ENCODE measurements at regions not wholly inside any gene's neighbourhood (a gene's known extent, or its start where the extent isn't known, plus 50 kb on each side); places are given as distances from the start of the nearest gene placed in this dataset.

DNA sequence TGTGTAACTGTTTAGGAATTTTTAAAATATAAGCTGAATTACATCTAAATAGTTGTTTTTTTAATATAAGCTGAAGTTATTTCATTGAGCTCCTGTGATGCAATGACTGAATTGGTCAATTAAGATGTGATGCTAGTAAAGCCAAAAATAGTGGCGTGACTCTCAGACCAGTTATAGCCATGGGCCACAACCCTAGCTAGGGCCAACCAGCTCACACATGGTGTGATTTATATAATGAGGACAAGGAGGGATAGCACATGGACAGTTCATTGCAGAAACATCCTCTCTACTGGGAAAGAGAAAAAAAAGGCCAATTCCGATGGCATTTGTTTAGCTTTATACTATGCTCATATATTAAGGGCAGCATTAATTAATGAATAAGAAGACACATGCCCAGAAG, 119.3 kb upstream of the PROX1 start:
- Mint-ChIP-seq H3K4me3 (no peak overlapping the region), H3K9me3 (peaks cover 2 to 10% (median 4%) of the 10 kb centered on the region in 7 donors), H3K4me1 (no peaks in the 10 kb centered on the region), H3K27ac (no peak overlapping the region), H3K36me3 (no peaks in the 10 kb centered on the region), H3K27me3 (ENCODE audit: low read depth in 3 of 3) (peaks cover 0 to 5% (median 0%) of the 10 kb centered on the region in 3 donors)
- no peaks in the 10 kb centered on the region for H3K27me3 ChIP-seq (ENCODE audit: control insufficient read depth in 2 of 2, insufficient read depth in 2 of 2, low read length in 2 of 2)
- no peaks in the 10 kb centered on the region for H4K20me1 ChIP-seq (ENCODE audit: insufficient read depth, low read length)
- DNase-seq: no peak
- no peaks in the 10 kb centered on the region for H3K79me2 ChIP-seq (ENCODE audit: insufficient read depth, low read length)
- TF ChIP-seq, protein P1, sequence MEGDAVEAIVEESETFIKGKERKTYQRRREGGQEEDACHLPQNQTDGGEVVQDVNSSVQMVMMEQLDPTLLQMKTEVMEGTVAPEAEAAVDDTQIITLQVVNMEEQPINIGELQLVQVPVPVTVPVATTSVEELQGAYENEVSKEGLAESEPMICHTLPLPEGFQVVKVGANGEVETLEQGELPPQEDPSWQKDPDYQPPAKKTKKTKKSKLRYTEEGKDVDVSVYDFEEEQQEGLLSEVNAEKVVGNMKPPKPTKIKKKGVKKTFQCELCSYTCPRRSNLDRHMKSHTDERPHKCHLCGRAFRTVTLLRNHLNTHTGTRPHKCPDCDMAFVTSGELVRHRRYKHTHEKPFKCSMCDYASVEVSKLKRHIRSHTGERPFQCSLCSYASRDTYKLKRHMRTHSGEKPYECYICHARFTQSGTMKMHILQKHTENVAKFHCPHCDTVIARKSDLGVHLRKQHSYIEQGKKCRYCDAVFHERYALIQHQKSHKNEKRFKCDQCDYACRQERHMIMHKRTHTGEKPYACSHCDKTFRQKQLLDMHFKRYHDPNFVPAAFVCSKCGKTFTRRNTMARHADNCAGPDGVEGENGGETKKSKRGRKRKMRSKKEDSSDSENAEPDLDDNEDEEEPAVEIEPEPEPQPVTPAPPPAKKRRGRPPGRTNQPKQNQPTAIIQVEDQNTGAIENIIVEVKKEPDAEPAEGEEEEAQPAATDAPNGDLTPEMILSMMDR (IDR thresholded peaks at IDR 0.05): no peak
- H3K4me1 ChIP-seq (ENCODE audit: control insufficient read depth in 1 of 2, insufficient read depth in 2 of 2, low read length in 2 of 2): no peaks in the 10 kb centered on the region
- H3K9me3 ChIP-seq (replicated peaks in 1 of 2; ENCODE audit: control insufficient read depth in 1 of 2, insufficient read depth in 1 of 2, low read length in 2 of 2): peaks cover 0 to 3% of the 10 kb centered on the region in 2 donors
- no CpG with 5 or more reads among the region's 2 CpGs for WGBS (ENCODE audit: insufficient coverage)
- no peak overlapping the region for H3K4me2 ChIP-seq (replicated peaks; ENCODE audit: extremely low read depth, low read length, poor library complexity, severe bottlenecking)
- no peak overlapping the region for H3K4me3 ChIP-seq (replicated peaks in 1 of 3; ENCODE audit: low read depth in 2 of 3, low read length in 3 of 3)
- H3K27ac ChIP-seq (ENCODE audit: low read depth in 1 of 2, low read length in 2 of 2): no peak overlapping the region
- no peaks in the 10 kb centered on the region for H3K36me3 ChIP-seq (replicated peaks in 1 of 2; ENCODE audit: control insufficient read depth in 1 of 2, insufficient read depth in 2 of 2, low read length in 2 of 2)
- H3K9ac ChIP-seq (ENCODE audit: insufficient read depth, low read length, poor library complexity, severe bottlenecking): no peak overlapping the region
- no peak overlapping the region for H2AFZ ChIP-seq (ENCODE audit: insufficient read depth, low read depth, low read length, poor library complexity, severe bottlenecking)
- intact Hi-C loops (cut with micrococcal nuclease): no loop called here

DNA sequence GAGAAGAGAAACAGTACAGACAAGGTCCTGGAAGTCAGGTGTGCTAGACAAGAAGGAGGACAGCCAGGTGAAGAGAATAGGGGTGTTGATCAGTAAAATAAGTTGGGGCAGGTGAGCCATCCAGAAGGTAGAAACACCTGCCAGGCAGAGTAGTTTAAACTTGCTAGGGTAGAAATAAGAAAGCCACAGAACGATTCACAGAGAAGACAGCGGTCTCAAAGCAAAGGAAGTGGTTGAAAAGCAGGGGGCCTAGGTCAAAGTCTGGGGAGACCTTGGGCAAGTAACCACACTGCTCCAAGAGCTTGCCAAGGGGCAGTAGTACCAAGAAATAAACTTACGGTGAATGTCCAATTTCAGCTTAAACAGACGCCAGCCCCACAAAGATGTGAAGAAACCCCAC, 116.6 kb upstream of the PROX1 start:
- Histone ChIP-seq H2AFZ (ENCODE audit: insufficient read depth, low read depth, low read length, poor library complexity, severe bottlenecking) (no peak overlapping the region), H3K4me1 (ENCODE audit: control insufficient read depth in 1 of 2, insufficient read depth in 2 of 2, low read length in 2 of 2) (no peaks in the 10 kb centered on the region), H4K20me1 (ENCODE audit: insufficient read depth, low read length) (no peaks in the 10 kb centered on the region), H3K9ac (ENCODE audit: insufficient read depth, low read length, poor library complexity, severe bottlenecking) (no peak overlapping the region), H3K4me3 (replicated peaks in 1 of 3; ENCODE audit: low read depth in 2 of 3, low read length in 3 of 3) (no peak overlapping the region), H3K27ac (ENCODE audit: low read depth in 1 of 2, low read length in 2 of 2) (no peak overlapping the region), H3K4me2 (replicated peaks; ENCODE audit: extremely low read depth, low read length, poor library complexity, severe bottlenecking) (no peak overlapping the region), H3K9me3 (replicated peaks in 1 of 2; ENCODE audit: control insufficient read depth in 1 of 2, insufficient read depth in 1 of 2, low read length in 2 of 2) (peaks cover 0 to 3% of the 10 kb centered on the region in 2 donors), H3K36me3 (replicated peaks in 1 of 2; ENCODE audit: control insufficient read depth in 1 of 2, insufficient read depth in 2 of 2, low read length in 2 of 2) (no peaks in the 10 kb centered on the region), H3K79me2 (ENCODE audit: insufficient read depth, low read length) (no peaks in the 10 kb centered on the region), H3K27me3 (ENCODE audit: control insufficient read depth in 2 of 2, insufficient read depth in 2 of 2, low read length in 2 of 2) (no peaks in the 10 kb centered on the region)
- Mint-ChIP-seq H3K9me3 (peaks cover 2 to 10% (median 5%) of the 10 kb centered on the region in 7 donors), H3K4me3 (no peak overlapping the region), H3K36me3 (no peaks in the 10 kb centered on the region), H3K4me1 (no peaks in the 10 kb centered on the region), H3K27ac (peak overlapping the region in 1 of 7 donors; percentile 28), H3K27me3 (ENCODE audit: low read depth in 3 of 3) (peaks cover 0 to 5% (median 0%) of the 10 kb centered on the region in 3 donors)
- whole genome bisulfite sequencing (ENCODE audit: insufficient coverage): 88% methylated on average over 4 of the region's 4 CpGs
- intact Hi-C loops (cut with micrococcal nuclease): no loop called here
- no peak for DNase-seq
- TF ChIP-seq, protein P1 (IDR thresholded peaks at IDR 0.05): no peak
